ENCODE measurements at regions not wholly inside any gene's neighbourhood (a gene's known extent, or its start where the extent isn't known, plus 50 kb on each side); places are given as distances from the start of the nearest gene placed in this dataset.

GRCh38 chr13:100917011-100917410 lies 242.4 kb upstream of the TMTC4 start:
- TF ChIP-seq CTCF (IDR thresholded peaks at IDR 0.05) (no peak), POLR2A (IDR thresholded peaks at IDR 0.05) (no peak)
